ENCODE measurements at regions not wholly inside any gene's neighbourhood (a gene's known extent, or its start where the extent isn't known, plus 50 kb on each side); places are given as distances from the start of the nearest gene placed in this dataset.

GRCh38 chr2:2834105-2834504 lies 503.0 kb upstream of the MYT1L start:
- no peak overlapping the region for H3K4me3 ChIP-seq (ENCODE audit: control extremely low read depth in 1 of 5, extremely low read depth in 1 of 5, insufficient read depth in 1 of 5, low read depth in 2 of 5, low read length in 4 of 5)
- no peaks in the 10 kb centered on the region for H3K36me3 ChIP-seq (replicated peaks in 1 of 2; ENCODE audit: control extremely low read depth in 1 of 2, control insufficient read depth in 1 of 2, extremely low read depth in 1 of 2, insufficient read depth in 2 of 2, low read length in 1 of 2)
- H4K20me1 ChIP-seq (ENCODE audit: control insufficient read depth, insufficient read depth, low read length, poor library complexity, severe bottlenecking), result no peaks in the 10 kb centered on the region
- H3K9me3 Mint-ChIP-seq (ENCODE audit: insufficient read depth), result no peaks in the 10 kb centered on the region
- no peak overlapping the region for H3K27ac ChIP-seq (ENCODE audit: low read length in 2 of 2)
- POLR2A ChIA-PET, result no interaction called here
- H3K27ac Mint-ChIP-seq, result no peak overlapping the region
- CTCF ChIA-PET, result no interaction called here
- WGBS (ENCODE audit: insufficient coverage), result 85% methylated on average over 11 of the region's 11 CpGs
- H3K79me2 ChIP-seq (ENCODE audit: control insufficient read depth, insufficient read depth, low read length), result no peaks in the 10 kb centered on the region
- H3K27me3 Mint-ChIP-seq, result peaks cover 3% of the 10 kb centered on the region
- TF ChIP-seq CTCF (IDR thresholded peaks at IDR 0.05) (no peak), EZH2 (IDR thresholded peaks at IDR 0.05; ENCODE audit: borderline replicate concordance, insufficient read depth, low read depth, low read length, poor library complexity, severe bottlenecking) (no peak)
- ATAC-seq (ENCODE audit: low read depth), result no peak
- H3K4me1 Mint-ChIP-seq, result no peaks in the 10 kb centered on the region
- intact Hi-C loops (cut with micrococcal nuclease), result no loop called here
- no peak for DNase-seq
- H3K9me3 ChIP-seq (ENCODE audit: control extremely low read depth in 1 of 3, control insufficient read depth in 2 of 3, insufficient read depth in 1 of 3, low read length in 2 of 3), result peaks cover 0 to 2% (median 0%) of the 10 kb centered on the region in 3 donors
- H3K4me1 ChIP-seq (ENCODE audit: control insufficient read depth in 2 of 2, insufficient read depth in 2 of 2, low read length in 2 of 2), result no peaks in the 10 kb centered on the region
- H3K4me3 Mint-ChIP-seq, result no peak overlapping the region
- H3K27me3 ChIP-seq (replicated peaks in 1 of 4; ENCODE audit: control extremely low read depth in 1 of 4, control insufficient read depth in 3 of 4, insufficient read depth in 4 of 4, low read length in 3 of 4), result peaks cover 0 to 5% (median 0%) of the 10 kb centered on the region in 4 experiments
- H3K4me2 ChIP-seq (replicated peaks; ENCODE audit: low read depth, low read length, poor library complexity, severe bottlenecking), result no peak overlapping the region
- H3K9ac ChIP-seq (ENCODE audit: low read length), result no peak overlapping the region
- no peak overlapping the region for H2AFZ ChIP-seq (ENCODE audit: insufficient read depth, low read depth, low read length, poor library complexity, severe bottlenecking)

- intact Hi-C loops (cut with micrococcal nuclease), result no loop called here
These were observed 501.6 kb upstream of the MYT1L start for GRCh38 chr2:2832657-2833056.

More at GRCh38 chr2:2832657-2833056, 501.6 kb upstream of the MYT1L start:
- no peak overlapping the region for H3K27ac ChIP-seq (ENCODE audit: low read length in 2 of 2)
- no peaks in the 10 kb centered on the region for H4K20me1 ChIP-seq (ENCODE audit: control insufficient read depth, insufficient read depth, low read length, poor library complexity, severe bottlenecking)
- Mint-ChIP-seq H3K4me3 (no peak overlapping the region), H3K27me3 (peaks cover 3% of the 10 kb centered on the region), H3K9me3 (ENCODE audit: insufficient read depth) (no peaks in the 10 kb centered on the region), H3K27ac (no peak overlapping the region), H3K4me1 (no peaks in the 10 kb centered on the region)
- H3K36me3 ChIP-seq (replicated peaks in 1 of 2; ENCODE audit: control extremely low read depth in 1 of 2, control insufficient read depth in 1 of 2, extremely low read depth in 1 of 2, insufficient read depth in 2 of 2, low read length in 1 of 2), result no peaks in the 10 kb centered on the region
- ATAC-seq (ENCODE audit: low read depth), result no peak
- ChIA-PET POLR2A (no interaction called here), CTCF (no interaction called here)
- H3K4me1 ChIP-seq (ENCODE audit: control insufficient read depth in 2 of 2, insufficient read depth in 2 of 2, low read length in 2 of 2), result no peaks in the 10 kb centered on the region
- 74% methylated on average over 8 of the region's 9 CpGs for WGBS (ENCODE audit: insufficient coverage)
- peaks cover 0 to 2% (median 0%) of the 10 kb centered on the region in 3 donors for H3K9me3 ChIP-seq (ENCODE audit: control extremely low read depth in 1 of 3, control insufficient read depth in 2 of 3, insufficient read depth in 1 of 3, low read length in 2 of 3)
- H2AFZ ChIP-seq (ENCODE audit: insufficient read depth, low read depth, low read length, poor library complexity, severe bottlenecking), result no peak overlapping the region
- H3K27me3 ChIP-seq (replicated peaks in 1 of 4; ENCODE audit: control extremely low read depth in 1 of 4, control insufficient read depth in 3 of 4, insufficient read depth in 4 of 4, low read length in 3 of 4), result peaks cover 0 to 3% (median 0%) of the 10 kb centered on the region in 4 experiments
- no peak for DNase-seq
- no peak overlapping the region for H3K4me2 ChIP-seq (replicated peaks; ENCODE audit: low read depth, low read length, poor library complexity, severe bottlenecking)
- no peak for TF ChIP-seq CTCF (IDR thresholded peaks at IDR 0.05)
- no peak for TF ChIP-seq EZH2 (IDR thresholded peaks at IDR 0.05; ENCODE audit: borderline replicate concordance, insufficient read depth, low read depth, low read length, poor library complexity, severe bottlenecking)
- H3K4me3 ChIP-seq (ENCODE audit: control extremely low read depth in 1 of 5, extremely low read depth in 1 of 5, insufficient read depth in 1 of 5, low read depth in 2 of 5, low read length in 4 of 5), result no peak overlapping the region
- no peak overlapping the region for H3K9ac ChIP-seq (ENCODE audit: low read length)
- no peaks in the 10 kb centered on the region for H3K79me2 ChIP-seq (ENCODE audit: control insufficient read depth, insufficient read depth, low read length)
